Gastroesophageal sphincter (tissue), 3 donors: ENCODE measurements at regions not wholly inside any gene's neighbourhood (a gene's known extent, or its start where the extent isn't known, plus 50 kb on each side); places are given as distances from the start of the nearest gene placed in this dataset.

Source experiments
- CTCF ChIP-seq, 4 experiments: fragments of 200-600 bp in 2 of 4; fragments of 450-650 bp in 2 of 4; sonication (generic) in 1 of 4; IDR thresholded peaks; one replicate each; pipeline ENCODE4 v1.5.1; 2017 to 2019; ENCODE audit warnings: antibody characterized with exemption in 4 of 4, mild to moderate bottlenecking in 2 of 4, moderate library complexity in 2 of 4
- EP300 ChIP-seq: sonication (generic); formaldehyde crosslinking; IDR thresholded peaks from one replicate; pipeline ENCODE4 v1.6.1; 2017; ENCODE audit warnings: antibody characterized with exemption, mild to moderate bottlenecking
- POLR2A ChIP-seq, 2 donors: fragments of 450-650 bp; IDR thresholded peaks; one replicate each; pipeline ENCODE4 v1.6.1; 2017; ENCODE audit warnings: antibody characterized with exemption in 2 of 2, mild to moderate bottlenecking in 2 of 2, moderate library complexity in 1 of 2
- POLR2AphosphoS5 ChIP-seq: sonication (generic); formaldehyde crosslinking; IDR thresholded peaks from one replicate; pipeline ENCODE4 v1.6.1; 2017; ENCODE audit warnings: antibody characterized with exemption

- no peak for TF ChIP-seq CTCF (IDR thresholded peaks at IDR 0.05)
- no peak for TF ChIP-seq POLR2AphosphoS5
- TF ChIP-seq POLR2A (IDR thresholded peaks at IDR 0.05) = no peak
- TF ChIP-seq EP300 = no peak
Observed at GRCh38 chr9:105126226-105126625, 118.2 kb upstream of the SLC44A1 start.
